Liver (tissue), 3 donors: ENCODE measurements at regions not wholly inside any gene's neighbourhood (a gene's known extent, or its start where the extent isn't known, plus 50 kb on each side); places are given as distances from the start of the nearest gene placed in this dataset.

ENCODE experiments used
- CTCF ChIP-seq: fragments of 150-350 bp; IDR thresholded peaks from 2 replicates; pipeline ENCODE4 v1.5.1; 2017; ENCODE audit warnings: improper control_type of control experiment, low read depth, low read length; ENCODE audit not compliant: missing input control
- EGR1 ChIP-seq, 2 donors: IDR thresholded peaks; 2 replicates each; pipeline ENCODE4 v1.6.1; 2016 to 2018; ENCODE audit warnings: antibody characterized with exemption in 2 of 2, low read depth in 2 of 2
- JUND ChIP-seq, 2 donors: IDR thresholded peaks; 2 replicates each; pipeline ENCODE4 v1.6.1; 2016; ENCODE audit warnings: antibody characterized with exemption in 2 of 2
- MAX ChIP-seq: IDR thresholded peaks from 2 replicates; pipeline ENCODE4 v1.6.1; 2016; ENCODE audit warnings: antibody characterized with exemption
- SP1 ChIP-seq: IDR thresholded peaks from 2 replicates; pipeline ENCODE4 v1.6.1; 2018; ENCODE audit warnings: antibody characterized with exemption, mild to moderate bottlenecking
- YY1 ChIP-seq: IDR thresholded peaks from 2 replicates; pipeline ENCODE4 v1.6.1; 2016; ENCODE audit warnings: antibody characterized with exemption, mild to moderate bottlenecking
- donor health status: healthy.
- donor health status: healthy.

GRCh38 chr2:113818382-113818951 lies 62.0 kb upstream of the SLC35F5 start:
- peak; percentile 28 to 73 for TF ChIP-seq JUND (IDR thresholded peaks at IDR 0.05)
- no peak for TF ChIP-seq CTCF
- TF ChIP-seq EGR1 (IDR thresholded peaks at IDR 0.05; ENCODE audit: low read depth in 2 of 2) = no peak
- no peak for TF ChIP-seq YY1
- no peak for TF ChIP-seq SP1
- TF ChIP-seq MAX = no peak
